Ureter (tissue), 1 donor: ENCODE measurements at regions not wholly inside any gene's neighbourhood (a gene's known extent, or its start where the extent isn't known, plus 50 kb on each side); places are given as distances from the start of the nearest gene placed in this dataset.
"Not testable (repeated sequence)": the region's sequence is repeated elsewhere in the genome, so short reads cannot be mapped to it uniquely, and the experiment has no call there.

Experiments
- DNase-seq: peaks from one replicate; pipeline ENCODE4 v3.0.0-alpha.2; 2020; ENCODE audit warnings: low spot score
- donor health status: DM: yes; HTN: yes; CAD: no.

- DNase-seq, result no peak
These were observed 56.1 kb downstream of the CAPZA3 start for GRCh38 chr12:18794000-18794399.

DNA sequence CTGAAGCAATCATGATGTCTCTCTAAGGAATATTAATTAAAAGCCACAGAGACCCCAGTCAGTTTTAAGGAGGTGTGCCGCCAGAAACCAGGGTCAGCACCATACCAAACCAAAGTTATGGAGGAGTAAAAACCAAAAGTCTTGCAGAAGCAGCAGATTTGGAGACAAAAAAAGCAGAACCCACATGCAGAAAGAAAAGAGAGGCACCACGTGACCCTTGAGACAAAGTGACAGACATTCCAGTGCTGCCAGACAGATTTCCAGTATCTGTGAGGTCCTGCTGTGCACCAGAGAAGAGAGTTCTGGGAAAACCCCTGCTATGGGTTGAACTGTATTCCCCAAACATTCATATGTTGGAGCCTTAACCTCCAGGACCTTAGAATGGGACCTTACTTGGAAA, 59.7 kb downstream of the CAPZA3 start:
- DNase-seq, result no peak

DNA sequence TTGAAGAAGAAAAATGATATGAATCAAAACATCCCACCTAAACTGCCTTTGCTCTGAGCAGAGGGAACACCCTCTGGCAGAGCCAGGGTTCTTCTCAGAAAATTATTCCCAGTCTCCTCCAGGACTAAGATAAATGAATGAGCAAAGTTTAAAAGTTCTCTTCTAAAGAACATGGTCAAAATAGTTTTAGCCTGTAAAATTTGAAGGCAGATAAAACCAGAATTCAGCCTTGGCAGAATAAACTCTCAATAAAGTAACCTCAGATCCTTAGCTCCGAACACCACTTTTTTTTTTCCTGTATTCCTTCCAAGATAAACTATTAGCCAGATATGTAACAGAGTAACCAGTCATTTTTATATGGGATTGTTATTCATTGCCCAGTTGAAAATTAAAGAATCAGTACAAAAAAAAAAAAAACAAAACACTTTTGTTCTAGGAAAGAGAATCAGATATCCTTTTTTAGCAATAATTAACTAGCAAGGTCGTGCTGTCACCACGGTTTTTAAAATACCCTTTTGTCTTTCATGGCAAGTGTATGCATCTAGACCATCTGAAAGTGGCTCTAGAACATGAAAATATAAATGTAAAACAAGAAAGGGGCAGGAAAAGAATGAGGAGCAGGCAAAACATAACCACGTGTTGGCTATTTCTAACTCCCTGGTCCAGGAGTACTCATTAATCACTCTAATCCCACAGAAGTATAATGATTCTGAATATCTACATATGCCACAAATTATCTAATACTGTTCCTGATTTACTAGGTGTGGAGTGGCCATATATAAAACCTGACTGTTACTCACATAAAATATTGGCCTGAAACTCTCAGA, 60.8 kb downstream of the CAPZA3 start:
- no peak for DNase-seq

DNA sequence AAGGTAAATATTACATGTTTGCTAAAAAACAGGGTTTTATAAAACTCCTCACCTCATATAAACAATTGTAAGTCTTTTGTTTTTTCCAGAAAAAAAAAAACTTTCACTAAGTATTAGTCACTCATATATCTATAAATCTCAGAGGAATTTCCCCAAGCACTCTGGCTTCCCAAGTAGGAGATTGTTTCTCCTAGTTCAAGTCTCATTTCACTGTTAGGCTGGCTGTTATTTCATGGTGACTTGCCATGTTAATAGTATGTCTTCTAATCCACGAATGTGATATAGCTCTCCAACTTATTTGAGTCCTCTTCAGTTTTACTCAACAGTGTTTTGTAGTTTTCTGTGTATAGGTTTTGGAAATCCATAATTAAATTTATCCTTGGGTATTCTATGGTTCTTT, 61.6 kb downstream of the CAPZA3 start:
- no peak for DNase-seq

GRCh38 chr12:18805516-18806248, 67.8 kb downstream of the CAPZA3 start:
- DNase-seq, result no peak

- no peak for DNase-seq
These were observed 69.8 kb downstream of the CAPZA3 start for GRCh38 chr12:18807714-18808113.

GRCh38 chr12:18808221-18808620, 70.3 kb downstream of the CAPZA3 start:
- DNase-seq, result no peak

DNA sequence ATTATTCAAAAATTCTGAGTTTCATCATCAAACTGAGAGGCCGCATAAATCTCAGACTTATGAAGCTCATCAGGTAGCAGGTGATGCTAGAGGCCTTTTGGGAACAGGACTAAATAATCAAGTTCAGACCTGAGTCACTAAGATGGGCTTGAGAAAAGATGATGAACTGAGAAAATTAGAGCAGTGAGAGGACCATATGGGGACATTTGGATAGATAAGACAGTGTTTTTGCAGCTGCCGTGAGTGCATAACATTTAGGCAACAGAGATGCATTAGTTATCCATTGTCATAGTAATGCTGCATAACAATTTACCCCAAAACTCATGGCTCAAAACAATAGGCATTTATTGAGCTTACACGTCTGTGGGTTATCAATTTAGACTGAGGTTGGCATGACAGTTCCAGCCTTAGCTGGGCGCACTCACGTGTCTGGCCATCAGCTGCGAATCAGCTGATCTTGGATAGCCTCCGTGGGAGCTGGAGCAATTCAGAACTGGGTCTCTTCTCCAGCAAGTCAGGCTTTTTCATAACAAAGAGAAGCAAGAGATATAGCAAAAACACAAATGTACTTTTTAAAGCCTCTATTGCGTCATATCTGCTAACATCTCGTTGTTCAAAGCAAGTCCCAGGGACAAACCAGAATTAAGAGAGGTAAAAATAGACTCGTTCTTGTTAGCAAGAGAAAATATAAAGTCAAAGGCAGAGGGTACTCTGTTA, 72.8 kb downstream of the CAPZA3 start:
- no peak for DNase-seq

GRCh38 chr12:18811273-18811672, 73.4 kb downstream of the CAPZA3 start:
- no peak for DNase-seq

DNA sequence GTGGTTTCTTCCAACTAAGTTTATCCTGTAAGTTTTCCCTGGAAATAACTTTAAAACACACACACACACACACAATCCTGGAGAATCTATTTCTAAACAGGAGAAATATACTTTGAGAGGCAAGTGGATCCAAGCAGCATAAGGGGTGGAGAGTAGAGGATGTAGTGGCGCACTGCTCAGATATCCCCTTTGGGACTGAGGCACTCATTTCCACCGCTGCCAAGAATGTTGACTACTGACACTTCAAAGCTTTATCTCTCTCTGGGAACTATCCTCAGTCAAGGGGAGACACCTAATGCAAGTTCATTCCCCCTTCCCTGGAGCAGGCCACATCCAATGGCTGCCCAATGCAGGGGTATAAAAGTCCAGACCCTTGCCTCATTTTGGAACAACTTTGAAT, 75.8 kb downstream of the CAPZA3 start:
- no peak for DNase-seq

DNA sequence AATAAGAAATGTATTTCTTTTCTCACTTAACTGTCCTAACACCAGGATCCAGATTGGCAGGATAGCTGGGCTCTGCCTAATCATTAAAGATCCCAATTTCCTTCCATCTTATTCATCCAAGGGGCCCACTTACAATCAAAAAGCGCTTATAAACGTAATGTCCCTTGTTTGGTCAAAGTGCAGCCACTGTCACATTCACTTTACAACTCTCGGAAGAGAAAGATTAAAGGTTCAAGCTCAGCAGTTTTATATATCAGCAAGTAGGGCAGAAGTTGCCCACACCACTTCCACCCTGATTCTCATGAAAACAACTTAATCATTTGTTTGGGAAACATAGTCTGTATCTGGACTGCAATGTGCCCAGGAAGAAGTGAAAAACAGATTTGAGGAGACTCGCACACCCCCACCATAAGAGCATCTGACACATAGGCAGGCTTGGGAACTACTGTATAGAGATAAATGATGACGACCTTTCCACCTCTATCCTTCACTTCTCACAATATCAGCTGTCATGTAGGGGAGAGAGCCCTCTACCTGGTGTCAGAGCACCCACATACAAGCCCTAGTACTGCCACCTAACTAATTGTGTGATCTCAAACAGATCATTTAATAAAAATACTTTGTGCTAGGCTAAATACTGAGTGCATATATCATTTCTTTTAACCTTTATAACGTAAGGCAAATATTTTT, 80.8 kb downstream of the CAPZA3 start:
- DNase-seq, result no peak

GRCh38 chr12:18819484-18819883, 81.6 kb downstream of the CAPZA3 start:
- no peak for DNase-seq

DNA sequence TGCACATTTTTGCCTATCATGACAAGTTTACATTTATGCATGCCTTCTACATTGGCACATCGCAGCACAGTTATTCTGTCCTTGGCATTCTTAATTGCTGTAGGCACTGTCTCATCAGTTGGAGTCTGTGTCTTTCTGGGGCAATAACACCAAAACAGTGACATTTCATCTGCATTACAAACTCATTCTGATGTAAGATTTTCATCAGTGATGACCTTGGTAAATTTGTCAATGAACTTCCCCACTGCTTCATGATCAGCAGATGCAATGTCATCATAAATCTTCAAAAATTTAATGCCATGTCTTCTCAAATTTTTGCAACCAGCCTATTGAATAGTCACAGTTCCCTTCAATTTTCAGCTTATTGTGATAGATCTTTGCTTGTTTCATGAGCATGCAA, 85.5 kb downstream of the CAPZA3 start:
- no peak for DNase-seq

DNA sequence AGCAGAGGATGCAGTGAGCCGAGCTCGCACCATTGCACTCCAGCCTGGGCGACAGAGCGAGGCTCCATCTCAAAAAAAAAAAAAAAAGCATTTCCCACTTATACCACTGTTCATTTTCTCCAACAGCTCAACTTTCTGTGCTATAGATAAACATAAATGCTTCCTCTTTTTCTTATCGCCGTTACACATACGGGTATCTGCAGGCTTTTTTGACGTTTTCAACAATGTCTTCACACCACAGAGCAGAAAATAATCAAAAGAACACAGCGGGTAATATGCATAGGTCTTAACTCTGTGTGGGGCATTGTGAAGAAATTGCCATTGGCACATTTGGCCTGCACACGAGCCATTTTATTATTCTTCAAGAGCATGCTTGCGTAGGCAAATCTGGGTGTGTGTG, 86.4 kb downstream of the CAPZA3 start:
- DNase-seq, result no peak

DNA sequence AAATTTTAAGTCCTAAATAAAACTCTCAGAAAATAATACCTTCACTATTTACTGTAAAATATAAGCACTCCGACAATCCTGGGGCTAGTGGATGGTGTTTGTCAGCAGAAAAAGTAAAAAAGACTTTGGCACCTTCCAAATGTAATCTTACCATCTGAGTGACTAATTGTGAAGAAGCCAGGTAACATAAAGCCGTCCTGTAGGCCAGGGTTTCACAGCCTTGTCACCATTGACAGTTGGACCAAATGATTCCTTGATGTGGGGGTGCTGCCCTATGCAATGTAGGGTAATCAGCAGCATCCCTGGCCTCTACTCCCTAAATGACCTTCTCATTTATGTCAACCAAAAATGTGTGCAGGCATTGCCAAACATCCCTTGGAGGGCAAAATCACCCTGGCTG, 87.2 kb downstream of the CAPZA3 start:
- DNase-seq, result no peak

DNA sequence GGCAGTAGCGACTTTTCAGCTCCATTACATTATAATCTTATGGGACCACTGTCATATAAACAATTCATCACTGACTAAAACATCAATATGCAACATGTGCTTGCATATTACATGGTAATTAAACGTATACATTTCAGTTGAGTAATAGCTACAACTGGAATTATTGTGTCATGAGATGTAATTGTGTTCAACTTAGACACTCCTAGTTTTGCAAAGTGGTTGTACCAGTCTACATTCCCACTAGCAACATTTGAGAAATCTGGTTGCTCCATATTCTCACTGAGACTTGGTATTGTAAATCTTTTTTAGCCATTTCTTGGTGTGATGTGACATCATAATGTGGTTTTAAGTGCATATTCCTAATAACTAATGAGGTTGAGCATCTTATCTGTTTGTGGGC, 90.0 kb downstream of the CAPZA3 start:
- no peak for DNase-seq

GRCh38 chr12:18828483-18828882, 90.6 kb downstream of the CAPZA3 start:
- no peak for DNase-seq

- DNase-seq, result no peak
These were observed 91.1 kb downstream of the CAPZA3 start for GRCh38 chr12:18828987-18829386.

GRCh38 chr12:18832932-18833331, 95.0 kb downstream of the CAPZA3 start:
- DNase-seq, result not testable (repeated sequence)

GRCh38 chr12:18837025-18837424, 99.1 kb downstream of the CAPZA3 start:
- DNase-seq, result no peak

- DNase-seq, result no peak
These were observed 99.6 kb downstream of the CAPZA3 start for GRCh38 chr12:18837505-18837904.

DNA sequence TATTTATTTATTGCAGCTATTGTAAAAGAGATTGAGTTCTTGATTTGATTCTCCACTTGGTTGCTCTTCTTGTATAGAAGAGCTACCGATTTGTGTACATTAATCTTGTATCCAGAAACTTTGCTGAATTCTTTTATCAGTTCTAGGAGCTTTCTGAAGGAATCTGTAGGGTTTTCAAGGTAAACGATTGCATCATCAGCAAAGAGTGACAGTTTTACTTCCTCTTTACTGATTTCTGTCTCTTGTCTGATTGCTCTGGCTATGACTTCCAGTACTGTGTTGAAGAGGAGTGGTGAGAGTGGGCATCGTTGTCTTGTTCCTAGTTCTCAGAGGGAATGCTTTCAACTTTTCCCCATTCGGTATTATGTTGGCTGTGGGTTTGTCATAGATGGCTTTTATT, 103.1 kb downstream of the CAPZA3 start:
- not testable (repeated sequence) for DNase-seq
